GM18507 (cell line): ENCODE measurements at regions not wholly inside any gene's neighbourhood (a gene's known extent, or its start where the extent isn't known, plus 50 kb on each side); places are given as distances from the start of the nearest gene placed in this dataset.
A peak's percentile ranks its signal among the peaks of the same experiment; 100 is the strongest.

Experiments
- DNase-seq: peaks from one replicate; pipeline ENCODE4 v3.0.0; 2011; ENCODE audit warnings: low read depth; ENCODE audit not compliant: insufficient read length; ENCODE audit errors: extremely low spot score
- FAIRE-seq: peaks from 2 replicates; lab custom pipeline; 2011; peaks lifted over from hg19 to GRCh38; lab: Jason Lieb, UNC

DNA sequence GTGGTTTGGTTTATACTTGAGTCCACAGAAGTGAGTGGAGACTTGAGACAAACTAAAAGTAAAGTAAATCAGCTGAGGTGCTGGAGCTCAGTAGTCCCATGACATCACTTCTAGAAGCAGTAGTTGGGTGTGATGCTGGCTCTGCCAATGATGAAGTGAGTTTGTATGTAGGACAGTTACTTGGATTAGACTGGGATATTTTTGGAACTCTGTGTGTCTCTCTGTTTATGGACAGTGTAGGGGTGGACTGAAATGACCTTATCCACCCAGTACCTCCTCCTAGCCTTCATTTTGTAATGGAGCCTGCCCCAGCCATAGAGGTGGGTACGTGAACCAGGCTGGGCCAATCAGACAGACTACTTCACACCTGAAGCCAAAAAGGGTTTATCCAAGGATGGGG, 52.2 kb downstream of the POLR1D start:
- DNase-seq: no peak

DNA sequence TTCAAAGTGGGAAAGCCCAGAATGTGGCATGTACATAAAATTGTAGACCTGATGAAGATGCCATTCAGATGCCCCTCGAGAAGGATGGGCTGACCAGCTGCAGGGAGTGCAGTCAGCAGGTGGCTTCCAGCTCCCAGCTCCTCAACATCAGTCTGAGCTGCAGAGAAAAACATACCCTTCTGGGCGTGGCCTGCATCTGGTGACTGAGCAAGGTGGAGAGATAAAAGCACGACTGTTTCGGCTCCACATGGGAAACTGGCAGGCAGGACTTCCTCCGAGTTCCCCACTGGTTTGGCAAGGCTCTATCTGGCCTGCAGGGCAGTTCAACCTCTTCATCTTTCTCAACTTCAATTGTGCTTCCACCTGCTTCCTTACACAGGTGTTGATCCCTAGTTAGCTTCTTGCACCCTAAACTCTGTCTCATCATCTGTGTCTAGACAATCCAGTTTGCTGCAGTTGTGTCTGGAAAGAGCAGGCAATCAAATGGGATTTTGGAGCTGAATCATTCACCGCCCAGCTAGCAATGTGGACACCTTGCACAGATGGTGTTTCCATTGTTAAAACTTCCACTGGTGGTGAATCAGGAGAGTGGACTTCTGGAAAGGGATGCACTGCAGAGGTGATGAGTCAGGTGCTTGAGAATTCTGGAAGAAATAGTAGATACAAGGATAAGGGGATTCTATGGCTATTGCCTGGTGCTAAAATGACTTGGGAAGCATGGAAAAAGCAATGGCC, 56.8 kb downstream of the POLR1D start:
- DNase-seq (no peak), FAIRE-seq (no peak)

More for the DNA sequence above, 52.2 kb downstream of the POLR1D start:
- FAIRE-seq: no peak

DNA sequence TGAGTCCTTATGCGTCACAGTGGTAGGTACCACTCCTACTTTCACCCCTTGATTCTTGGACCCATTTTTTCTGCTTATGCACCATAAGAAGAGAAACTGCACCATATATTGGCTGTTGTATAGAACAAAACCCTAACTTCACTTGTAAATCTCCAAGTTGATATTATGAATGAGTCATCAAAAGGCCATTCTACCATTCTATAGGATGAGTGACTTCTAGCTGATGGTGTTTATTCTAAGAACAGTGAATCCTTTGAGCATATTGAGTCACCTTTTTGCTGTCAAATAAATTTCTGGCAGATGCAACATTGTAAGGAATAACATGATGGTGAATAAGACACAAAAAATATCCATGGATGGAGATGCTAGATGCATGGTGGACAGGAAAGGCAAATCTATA, 57.7 kb downstream of the POLR1D start:
- FAIRE-seq (no peak), DNase-seq (no peak)

DNA sequence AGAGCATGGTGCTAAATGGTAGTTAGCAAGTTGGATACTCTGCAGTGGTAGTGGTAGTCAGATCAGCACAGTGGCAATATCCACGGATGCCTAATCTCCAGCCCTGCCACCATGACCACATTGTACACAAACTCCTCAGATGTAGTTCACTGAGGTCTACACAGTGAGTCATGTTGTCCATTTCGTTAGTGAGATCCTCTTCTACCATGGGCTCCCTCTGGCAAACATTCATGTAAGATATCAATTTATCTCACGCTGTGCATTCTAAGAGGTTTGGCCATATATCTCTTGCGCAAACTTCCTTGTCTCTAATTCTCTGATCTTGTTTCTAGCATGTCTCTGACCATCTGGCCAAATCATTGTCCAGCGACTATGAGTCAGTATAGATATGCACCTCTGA, 58.2 kb downstream of the POLR1D start:
- FAIRE-seq (no peak), DNase-seq (no peak)

DNA sequence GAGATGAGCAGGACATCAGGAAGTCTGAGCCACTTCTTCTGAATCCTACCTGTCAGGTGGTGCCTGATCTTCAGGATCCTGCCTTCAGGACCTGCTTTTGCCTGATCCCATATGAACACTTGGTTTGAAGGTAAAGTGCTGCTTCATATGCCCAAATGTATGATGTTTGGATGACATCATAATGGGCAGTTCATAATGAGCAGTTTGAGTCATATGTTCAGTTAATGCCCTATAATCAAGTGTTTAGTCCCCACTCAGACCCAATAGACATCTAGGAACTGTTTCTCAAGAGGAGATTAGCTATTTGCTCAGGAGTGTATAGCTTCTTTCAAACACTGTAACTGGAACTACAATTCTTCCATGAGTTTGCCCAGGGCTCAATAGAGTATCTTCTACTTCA, 58.8 kb downstream of the POLR1D start:
- DNase-seq (no peak), FAIRE-seq (no peak)

DNA sequence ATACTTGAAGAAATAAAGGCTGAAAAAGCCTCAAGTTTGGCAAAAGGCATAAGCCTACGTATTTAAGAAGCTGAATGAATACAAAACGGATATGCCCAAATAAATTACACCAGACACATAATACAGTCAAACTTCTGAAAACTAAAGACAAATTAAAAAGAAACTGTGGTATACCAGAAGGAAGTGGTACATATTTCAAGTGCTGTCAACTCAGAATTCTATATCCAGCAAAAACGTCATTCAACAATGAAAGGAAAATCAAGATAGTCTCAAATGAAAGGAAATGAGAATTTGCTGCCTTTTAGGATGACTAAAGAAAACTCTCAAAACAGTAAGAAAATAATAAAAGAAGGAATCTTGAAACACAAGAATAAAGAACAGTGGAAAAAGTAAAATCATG, 69.5 kb downstream of the POLR1D start:
- FAIRE-seq (no peak), DNase-seq (no peak)

DNA sequence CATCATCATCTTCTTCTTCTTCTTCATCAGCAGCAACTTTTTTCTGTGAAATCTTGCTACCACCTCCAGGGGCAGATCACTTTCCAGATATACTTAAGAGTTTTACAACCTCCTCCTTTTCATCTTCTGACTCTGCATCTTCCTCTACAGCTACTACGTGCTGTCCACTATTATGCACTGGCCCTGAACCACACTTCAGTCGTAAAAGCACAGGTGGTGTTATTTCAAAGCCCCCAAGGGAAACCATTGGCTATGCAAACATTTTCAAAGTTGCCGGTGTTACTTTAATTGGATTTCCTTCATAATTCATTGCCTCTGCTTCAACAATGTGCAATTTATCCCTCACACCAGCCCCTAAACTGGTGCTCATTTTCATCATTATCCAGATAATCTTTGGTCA, 75.0 kb downstream of the POLR1D start:
- FAIRE-seq (no peak), DNase-seq (no peak)

DNA sequence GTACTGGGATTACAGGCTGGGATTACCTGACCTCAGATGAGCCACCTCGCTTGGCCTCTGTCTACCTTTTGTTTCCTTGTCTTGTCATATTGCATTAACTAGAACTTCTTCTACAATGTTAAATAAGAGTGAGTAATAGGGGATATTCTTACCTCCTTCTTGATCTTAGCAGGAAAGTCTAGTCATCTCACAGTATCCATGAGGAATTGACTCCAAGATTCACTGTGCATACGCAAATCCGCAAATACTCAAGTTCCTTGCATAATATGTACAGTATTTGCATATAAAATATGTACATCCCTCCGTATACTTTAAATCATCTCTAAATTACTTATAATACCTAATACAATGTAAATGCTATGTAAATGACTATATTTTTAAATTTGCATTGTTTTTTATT, 78.3 kb downstream of the POLR1D start:
- DNase-seq (no peak), FAIRE-seq (no peak)

DNA sequence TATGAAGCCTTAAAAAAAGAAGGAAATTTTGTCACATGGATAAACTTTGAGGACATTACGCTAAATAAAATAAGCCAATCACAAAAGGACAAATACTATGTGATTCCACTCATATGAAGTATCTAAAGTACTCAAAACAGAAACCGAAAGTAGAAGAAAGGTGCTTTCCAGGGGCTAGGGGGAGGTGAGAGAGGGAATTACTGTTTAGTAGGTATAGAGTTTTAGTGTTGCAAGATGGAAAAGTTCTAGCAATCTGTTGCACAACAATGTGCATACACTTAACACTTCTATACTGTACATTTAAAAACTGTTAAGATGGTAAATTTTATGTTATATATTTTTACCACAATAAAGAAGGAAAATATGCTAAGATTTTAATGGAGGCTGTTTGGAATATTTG, 83.0 kb downstream of the POLR1D start:
- peak; percentile 45 for FAIRE-seq
- no peak for DNase-seq

DNA sequence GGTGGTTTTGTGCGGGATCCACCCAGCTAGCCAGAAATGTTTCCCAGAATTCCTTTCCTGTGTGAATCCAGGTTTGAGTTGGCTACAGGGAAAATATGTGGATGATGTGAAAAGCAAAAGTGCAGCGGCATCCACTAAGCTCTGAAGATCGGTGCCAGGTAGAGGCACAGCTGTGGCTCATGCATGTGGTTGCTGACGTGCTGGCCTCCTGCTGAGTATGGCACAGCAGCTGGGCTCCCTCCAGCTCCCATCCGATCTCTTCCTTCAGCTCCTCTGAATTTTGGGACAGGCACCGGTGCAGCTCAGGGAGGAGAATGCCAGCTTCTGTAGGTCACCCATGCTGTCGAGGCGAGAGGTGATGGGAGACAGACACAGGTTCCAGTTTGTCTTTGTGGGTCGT, 84.0 kb upstream of the GSX1 start:
- FAIRE-seq (no peak), DNase-seq (no peak)

DNA sequence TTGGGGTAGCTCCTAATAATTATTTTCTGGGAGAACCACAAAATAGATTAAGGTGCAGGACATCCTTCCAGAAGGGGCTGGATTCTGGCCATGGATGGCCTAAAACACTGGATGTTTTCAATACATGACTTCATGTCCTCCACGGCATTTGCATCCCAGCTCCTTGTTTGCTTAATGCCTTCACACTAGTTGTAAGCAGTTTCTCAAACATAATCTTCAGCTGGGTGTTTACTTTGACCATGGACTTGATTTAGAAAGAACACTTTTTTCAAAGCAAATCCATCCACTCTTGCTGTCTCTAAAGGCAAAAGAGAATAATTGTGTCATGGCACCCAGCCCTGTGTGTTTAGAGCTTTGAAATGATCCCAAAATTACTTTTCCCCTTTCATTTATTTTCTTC, 82.5 kb upstream of the GSX1 start:
- no peak for DNase-seq
- no peak for FAIRE-seq

DNA sequence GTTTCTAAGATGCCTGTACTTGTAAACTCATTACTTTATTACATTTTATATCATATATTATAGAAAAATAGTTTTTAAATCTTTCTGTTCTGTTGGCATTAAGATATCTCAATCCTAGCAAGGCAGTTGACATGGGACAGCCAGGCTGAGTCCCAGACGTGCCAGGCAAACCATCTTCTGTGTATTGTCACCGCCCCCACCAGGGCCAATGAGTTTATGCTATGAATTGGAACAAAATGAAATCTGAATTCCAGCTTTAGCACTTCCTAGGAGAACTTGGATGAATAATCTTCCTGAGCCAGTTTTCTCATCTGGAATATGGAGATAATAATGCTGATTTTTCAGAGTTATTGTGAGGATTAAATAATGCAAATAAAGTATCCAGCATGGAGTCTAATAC, 79.9 kb upstream of the GSX1 start:
- no peak for FAIRE-seq
- DNase-seq: no peak

DNA sequence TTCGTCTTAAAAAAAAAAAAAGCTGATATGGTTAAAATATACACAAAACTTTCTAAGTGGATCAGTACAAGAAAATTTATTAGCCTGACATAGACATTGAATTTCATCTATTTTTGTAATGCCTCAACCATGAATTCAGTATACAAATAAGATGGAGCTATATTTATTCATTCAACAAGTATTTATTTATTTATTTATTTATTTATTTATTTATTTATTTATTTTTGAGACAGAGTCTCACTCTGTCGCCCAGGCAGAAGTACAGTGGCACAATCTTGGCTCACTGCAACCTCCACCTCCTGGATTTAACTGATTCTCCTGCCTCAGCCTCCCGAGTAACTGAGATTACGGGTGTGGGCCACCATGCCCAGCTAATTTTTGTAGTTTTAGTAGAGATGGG, 78.5 kb upstream of the GSX1 start:
- no peak for DNase-seq
- no peak for FAIRE-seq

DNA sequence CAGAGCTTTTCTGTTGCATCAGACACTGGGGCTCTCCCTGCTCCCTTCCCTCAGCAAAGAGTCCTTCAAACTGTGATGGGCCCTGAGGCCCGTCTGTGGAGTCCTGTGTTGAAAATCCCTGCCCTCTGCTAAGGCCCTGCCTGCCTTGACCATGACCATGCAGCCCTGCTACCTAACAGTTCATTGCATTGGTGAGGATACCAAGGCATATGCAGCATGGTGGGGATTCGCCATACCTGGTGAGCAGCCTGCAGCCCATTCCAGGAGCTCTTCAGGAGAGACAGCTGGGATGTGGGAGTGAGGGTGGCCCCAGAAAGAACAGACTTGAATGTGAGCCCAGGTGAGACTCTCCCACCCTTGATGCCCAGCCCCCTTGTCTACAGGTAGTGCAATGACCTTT, 70.6 kb upstream of the GSX1 start:
- DNase-seq (no peak), FAIRE-seq (no peak)

DNA sequence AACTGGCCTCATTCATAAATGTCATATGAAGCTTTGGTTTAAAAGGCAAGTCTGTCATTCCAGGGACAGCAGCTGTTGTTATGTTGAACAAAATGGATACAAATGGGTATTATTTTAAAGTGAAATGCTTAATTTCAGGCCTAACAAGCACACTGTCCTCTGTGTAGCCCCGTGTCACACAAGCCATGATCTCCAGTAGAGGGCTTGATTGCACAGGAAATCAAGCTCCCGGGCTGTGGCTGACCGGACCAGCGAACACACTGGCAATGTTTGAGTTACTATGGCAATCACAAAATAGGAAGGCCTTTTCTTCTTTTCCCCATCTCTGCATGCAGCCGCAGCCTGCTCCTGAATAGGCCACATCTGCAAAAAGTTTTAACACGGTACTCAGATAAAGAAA, 64.0 kb upstream of the GSX1 start:
- FAIRE-seq (no peak), DNase-seq (no peak)

DNA sequence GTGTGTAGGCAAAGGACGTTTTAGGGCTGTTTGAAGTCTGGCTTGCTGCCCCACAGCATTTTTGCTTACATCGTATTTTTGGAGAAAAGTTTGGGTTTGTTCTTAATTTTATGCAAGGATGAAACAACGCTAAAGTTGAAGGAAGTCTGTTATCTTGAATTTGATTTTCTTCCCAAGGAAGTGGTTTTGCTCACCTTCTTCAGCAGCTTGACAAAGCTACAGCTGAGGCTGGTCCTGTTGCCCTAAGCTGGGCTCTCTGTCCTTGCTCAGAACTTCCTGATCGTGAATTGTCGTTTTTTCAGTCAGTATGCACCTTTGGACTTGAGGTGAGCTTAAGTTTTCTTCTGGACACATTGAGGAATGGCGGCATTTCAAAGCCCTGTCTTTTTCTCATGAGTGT, 62.1 kb upstream of the GSX1 start:
- no peak for FAIRE-seq
- DNase-seq: no peak
